KMS-11 (cell line): ENCODE measurements at regions not wholly inside any gene's neighbourhood (a gene's known extent, or its start where the extent isn't known, plus 50 kb on each side); places are given as distances from the start of the nearest gene placed in this dataset.

Experiments
- H2AFZ ChIP-seq: fragments of 200-600 bp; sonication (generic); 2 replicates; pipeline ENCODE4 v1.6.1; 2016; ENCODE audit warnings: antibody characterized with exemption, mixed run types, low read depth
- H3K27ac ChIP-seq: fragments of 200-600 bp; sonication (generic); 2 replicates; pipeline ENCODE4 v1.6.1; 2016; ENCODE audit warnings: mild to moderate bottlenecking, mixed run types
- H3K27me3 ChIP-seq: fragments of 200-600 bp; sonication (generic); 2 replicates; pipeline ENCODE4 v1.6.1; 2017; ENCODE audit warnings: mild to moderate bottlenecking, low read depth, mixed run types, moderate library complexity; ENCODE audit not compliant: insufficient read depth
- H3K36me3 ChIP-seq: fragments of 200-600 bp; sonication (generic); 2 replicates; pipeline ENCODE4 v1.6.1; 2017; ENCODE audit warnings: mild to moderate bottlenecking, mixed run types; ENCODE audit not compliant: insufficient read depth
- H3K4me1 ChIP-seq: fragments of 200-600 bp; sonication (generic); 2 replicates; pipeline ENCODE4 v1.6.1; 2016; ENCODE audit warnings: mild to moderate bottlenecking, low read depth, mixed run types; ENCODE audit not compliant: poor library complexity, severe bottlenecking
- H3K4me2 ChIP-seq: fragments of 200-600 bp; sonication (generic); 2 replicates; pipeline ENCODE4 v1.7.0; 2016; ENCODE audit warnings: mild to moderate bottlenecking, mixed run types
- H3K4me3 ChIP-seq: fragments of 200-600 bp; sonication (generic); IDR thresholded peaks from 2 replicates; pipeline ENCODE4 v1.6.1; 2017; ENCODE audit warnings: low read depth, low read length, mixed read lengths; ENCODE audit not compliant: insufficient read depth
- H3K79me2 ChIP-seq: fragments of 200-600 bp; sonication (generic); 2 replicates; pipeline ENCODE4 v1.6.1; 2016; ENCODE audit warnings: low read depth, mixed run types; ENCODE audit not compliant: insufficient read depth
- H3K9ac ChIP-seq: fragments of 200-600 bp; sonication (generic); 2 replicates; pipeline ENCODE4 v1.6.1; 2016; ENCODE audit warnings: mild to moderate bottlenecking, mixed run types
- H4K20me1 ChIP-seq: fragments of 200-600 bp; sonication (generic); 2 replicates; pipeline ENCODE4 v1.6.1; 2016; ENCODE audit warnings: mild to moderate bottlenecking, mixed run types; ENCODE audit not compliant: insufficient read depth
- TF ChIP-seq, protein P1 (sequence below): fragments of 200-600 bp; sonication (generic); conservative IDR thresholded peaks from 2 replicates; pipeline ENCODE4 v1.6.1; 2017; ENCODE audit warnings: low read depth, mild to moderate bottlenecking, antibody characterized with exemption, low read length, moderate library complexity, mixed read lengths

DNA sequence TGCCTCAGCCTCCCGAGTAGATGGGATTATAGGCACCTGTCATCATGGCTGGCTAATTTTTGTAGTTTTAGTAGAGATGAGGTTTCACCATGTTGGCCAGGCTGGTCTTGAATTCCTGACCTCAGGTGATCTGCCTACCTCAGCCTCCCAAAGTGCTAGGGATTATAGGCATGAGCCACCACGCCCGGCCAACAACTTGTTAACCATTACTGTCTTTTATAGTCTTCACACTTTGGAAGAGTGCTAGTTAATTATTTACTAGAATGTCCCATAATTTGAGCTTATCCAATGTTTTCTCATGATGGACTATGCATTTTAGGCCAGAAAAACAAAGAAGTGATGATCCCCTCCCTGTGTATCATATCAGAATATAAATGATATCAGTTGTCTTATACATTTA is 288.6 kb upstream of the CBLB start:
- no peaks in the 10 kb centered on the region for H3K79me2 ChIP-seq
- H3K27me3 ChIP-seq = no peaks in the 10 kb centered on the region
- no peak overlapping the region for H3K4me3 ChIP-seq
- no peaks in the 10 kb centered on the region for H3K4me1 ChIP-seq
- TF ChIP-seq, protein P1, sequence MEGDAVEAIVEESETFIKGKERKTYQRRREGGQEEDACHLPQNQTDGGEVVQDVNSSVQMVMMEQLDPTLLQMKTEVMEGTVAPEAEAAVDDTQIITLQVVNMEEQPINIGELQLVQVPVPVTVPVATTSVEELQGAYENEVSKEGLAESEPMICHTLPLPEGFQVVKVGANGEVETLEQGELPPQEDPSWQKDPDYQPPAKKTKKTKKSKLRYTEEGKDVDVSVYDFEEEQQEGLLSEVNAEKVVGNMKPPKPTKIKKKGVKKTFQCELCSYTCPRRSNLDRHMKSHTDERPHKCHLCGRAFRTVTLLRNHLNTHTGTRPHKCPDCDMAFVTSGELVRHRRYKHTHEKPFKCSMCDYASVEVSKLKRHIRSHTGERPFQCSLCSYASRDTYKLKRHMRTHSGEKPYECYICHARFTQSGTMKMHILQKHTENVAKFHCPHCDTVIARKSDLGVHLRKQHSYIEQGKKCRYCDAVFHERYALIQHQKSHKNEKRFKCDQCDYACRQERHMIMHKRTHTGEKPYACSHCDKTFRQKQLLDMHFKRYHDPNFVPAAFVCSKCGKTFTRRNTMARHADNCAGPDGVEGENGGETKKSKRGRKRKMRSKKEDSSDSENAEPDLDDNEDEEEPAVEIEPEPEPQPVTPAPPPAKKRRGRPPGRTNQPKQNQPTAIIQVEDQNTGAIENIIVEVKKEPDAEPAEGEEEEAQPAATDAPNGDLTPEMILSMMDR = no peak
- H3K27ac ChIP-seq = no peak overlapping the region
- H2AFZ ChIP-seq = no peak overlapping the region
- no peak overlapping the region for H3K9ac ChIP-seq
- H3K4me2 ChIP-seq = no peak overlapping the region
- no peaks in the 10 kb centered on the region for H4K20me1 ChIP-seq
- H3K36me3 ChIP-seq = no peaks in the 10 kb centered on the region

DNA sequence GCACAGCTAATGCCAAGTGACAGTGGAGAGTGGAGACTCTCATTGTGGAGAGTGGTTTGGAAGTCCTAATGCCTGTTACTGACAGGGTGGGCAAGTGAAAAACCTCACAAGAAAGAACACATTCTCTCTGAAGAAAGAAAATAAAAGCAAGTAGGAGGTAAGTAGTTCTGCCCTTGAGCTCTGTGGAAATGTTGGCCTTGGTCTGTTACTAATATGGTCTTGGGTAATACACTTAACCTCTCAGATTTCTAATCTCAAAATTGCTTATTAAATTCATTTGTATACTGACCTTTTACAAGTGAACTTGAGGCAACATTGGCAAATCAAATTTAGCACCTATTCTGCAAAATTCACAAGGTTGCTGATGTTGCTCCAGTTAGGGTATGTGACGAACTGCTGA is 291.6 kb upstream of the CBLB start:
- TF ChIP-seq, protein P1 = no peak

DNA sequence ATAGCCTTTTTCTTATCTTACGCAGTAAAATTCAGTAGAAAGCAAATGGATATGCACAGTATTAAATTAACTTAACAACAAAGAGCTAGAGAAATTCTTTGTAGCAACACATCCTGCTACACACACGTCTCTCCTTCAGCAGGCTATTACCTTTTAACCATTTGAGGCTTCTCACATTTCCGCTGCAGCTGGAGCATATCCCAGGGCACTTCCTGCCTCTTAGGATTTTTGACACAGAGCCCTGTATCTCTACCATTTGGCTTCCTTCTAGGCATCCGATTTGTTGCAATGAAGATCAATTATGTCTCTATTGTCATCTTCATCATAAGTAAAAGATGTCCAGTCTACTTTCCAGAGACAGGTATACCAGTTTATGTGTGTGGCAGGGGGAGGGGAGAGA is 292.4 kb upstream of the CBLB start:
- Histone ChIP-seq H3K27ac (no peak overlapping the region), H3K27me3 (no peaks in the 10 kb centered on the region), H4K20me1 (no peaks in the 10 kb centered on the region), H3K4me1 (no peaks in the 10 kb centered on the region), H3K9ac (no peak overlapping the region), H3K36me3 (no peaks in the 10 kb centered on the region), H3K4me3 (no peak overlapping the region), H2AFZ (no peak overlapping the region), H3K4me2 (no peak overlapping the region), H3K79me2 (no peaks in the 10 kb centered on the region)
- TF ChIP-seq, protein P1 = no peak

More for the DNA sequence above, 291.6 kb upstream of the CBLB start:
- Histone ChIP-seq H3K36me3 (no peaks in the 10 kb centered on the region), H3K4me3 (no peak overlapping the region), H2AFZ (no peak overlapping the region), H3K4me2 (no peak overlapping the region), H3K27me3 (no peaks in the 10 kb centered on the region), H3K79me2 (no peaks in the 10 kb centered on the region), H3K4me1 (no peaks in the 10 kb centered on the region), H3K9ac (no peak overlapping the region), H3K27ac (no peak overlapping the region), H4K20me1 (no peaks in the 10 kb centered on the region)

DNA sequence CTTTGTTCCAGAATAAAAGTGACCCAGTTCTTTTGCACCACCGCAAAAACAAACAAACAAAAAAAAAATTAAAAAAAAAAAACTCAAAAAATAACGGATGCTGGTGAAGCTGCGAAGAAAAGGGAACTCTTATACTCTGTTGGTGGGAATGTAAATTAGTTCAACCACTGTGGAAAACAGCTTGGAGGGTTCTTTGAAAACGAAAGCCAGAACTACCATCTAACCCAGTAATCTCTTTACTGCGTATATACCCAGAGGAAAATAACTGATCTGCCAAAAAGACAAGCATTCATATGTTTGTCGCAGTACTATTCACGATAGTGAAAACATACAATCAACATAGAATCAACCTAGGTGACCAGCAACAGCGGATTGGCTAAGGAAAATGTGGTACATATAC is 298.9 kb upstream of the CBLB start:
- no peaks in the 10 kb centered on the region for H3K4me1 ChIP-seq
- TF ChIP-seq, protein P1 = no peak
- H3K27me3 ChIP-seq = no peaks in the 10 kb centered on the region
- H3K9ac ChIP-seq = no peak overlapping the region
- H3K36me3 ChIP-seq = no peaks in the 10 kb centered on the region
- no peak overlapping the region for H3K27ac ChIP-seq
- H3K4me2 ChIP-seq = no peak overlapping the region
- no peak overlapping the region for H3K4me3 ChIP-seq
- H3K79me2 ChIP-seq = no peaks in the 10 kb centered on the region
- no peak overlapping the region for H2AFZ ChIP-seq
- no peaks in the 10 kb centered on the region for H4K20me1 ChIP-seq
